Mesenchymal stem cell (in vitro differentiated cells and primary cell): ENCODE measurements at regions not wholly inside any gene's neighbourhood (a gene's known extent, or its start where the extent isn't known, plus 50 kb on each side); places are given as distances from the start of the nearest gene placed in this dataset.

Experiments
- DNase-seq: peaks from one replicate; pipeline ENCODE4 v3.0.0-alpha.2; 2013
- H2AFZ ChIP-seq: one replicate; pipeline ENCODE4 v1.6.1; 2013; ENCODE audit warnings: low read depth, mild to moderate bottlenecking, control low read depth, inconsistent platforms, low read length, moderate library complexity
- H2AK5ac ChIP-seq: 2 replicates; pipeline ENCODE4 v1.6.1; 2013; ENCODE audit warnings: low read length, moderate library complexity, mild to moderate bottlenecking, inconsistent platforms; ENCODE audit not compliant: severe bottlenecking
- H2BK120ac ChIP-seq: one replicate; pipeline ENCODE4 v1.6.1; 2013; ENCODE audit warnings: low read depth, mild to moderate bottlenecking, inconsistent platforms, low read length, moderate library complexity
- H2BK12ac ChIP-seq, 2 experiments: one replicate each; pipeline ENCODE4 v1.6.1; 2013; ENCODE audit warnings: inconsistent platforms in 2 of 2, low read length in 2 of 2, mild to moderate bottlenecking in 2 of 2, moderate library complexity in 2 of 2, control low read depth in 1 of 2
- H2BK15ac ChIP-seq: one replicate; pipeline ENCODE4 v1.6.1; 2013; ENCODE audit warnings: mild to moderate bottlenecking, low read depth, inconsistent platforms; ENCODE audit not compliant: poor library complexity, severe bottlenecking
- H2BK5ac ChIP-seq: 2 replicates; pipeline ENCODE4 v1.6.1; 2013; ENCODE audit warnings: low read depth, mild to moderate bottlenecking, low read length, control low read depth, inconsistent platforms; ENCODE audit not compliant: poor library complexity, severe bottlenecking
- H3K14ac ChIP-seq, 2 experiments: one replicate each; pipeline ENCODE4 v1.6.1; 2013; ENCODE audit warnings: inconsistent platforms in 2 of 2, low read length in 2 of 2, control low read depth in 1 of 2, mild to moderate bottlenecking in 1 of 2, moderate library complexity in 1 of 2
- H3K18ac ChIP-seq, 2 experiments: one replicate each; pipeline ENCODE4 v1.6.1; 2013; ENCODE audit warnings: inconsistent platforms in 2 of 2, low read length in 2 of 2, control low read depth in 1 of 2, low read depth in 1 of 2, mild to moderate bottlenecking in 1 of 2
- H3K23ac ChIP-seq, 2 experiments: one replicate each; pipeline ENCODE4 v1.6.1; 2013; ENCODE audit warnings: inconsistent platforms in 2 of 2, low read length in 2 of 2, mild to moderate bottlenecking in 2 of 2, moderate library complexity in 2 of 2, control low read depth in 1 of 2
- H3K27ac ChIP-seq: 2 replicates; pipeline ENCODE4 v1.5.1; 2013; ENCODE audit warnings: mild to moderate bottlenecking, moderate library complexity, low read length, control low read depth, inconsistent platforms; ENCODE audit not compliant: poor library complexity, severe bottlenecking
- H3K27me3 ChIP-seq, 2 experiments: 2 replicates each; pipeline versions ENCODE4 v1.6.1 to v1.7.0; 2013; ENCODE audit warnings: low read length in 2 of 2, mild to moderate bottlenecking in 2 of 2, moderate library complexity in 2 of 2, control low read depth in 1 of 2, inconsistent platforms in 1 of 2; ENCODE audit not compliant: control insufficient read depth in 1 of 2, insufficient read depth in 1 of 2
- H3K36me3 ChIP-seq, 2 experiments: 2 replicates each; pipeline versions ENCODE4 v1.6.1 to v1.7.0; 2013; ENCODE audit warnings: low read length in 2 of 2, control low read depth in 1 of 2, inconsistent platforms in 1 of 2, low read depth in 1 of 2, mild to moderate bottlenecking in 1 of 2; ENCODE audit not compliant: insufficient read depth in 2 of 2, control insufficient read depth in 1 of 2
- H3K4ac ChIP-seq, 2 experiments: one replicate each; pipeline ENCODE4 v1.6.1; 2013; ENCODE audit warnings: inconsistent platforms in 2 of 2, low read length in 2 of 2, mild to moderate bottlenecking in 2 of 2, moderate library complexity in 2 of 2, control low read depth in 1 of 2, low read depth in 1 of 2
- H3K4me1 ChIP-seq: 2 replicates; pipeline ENCODE4 v1.6.1; 2013; ENCODE audit warnings: low read depth, low read length, control low read depth; ENCODE audit not compliant: control insufficient read depth, insufficient read depth
- H3K4me2 ChIP-seq: 2 replicates; pipeline ENCODE4 v1.6.1; 2013; ENCODE audit warnings: low read length, mild to moderate bottlenecking, inconsistent platforms; ENCODE audit not compliant: poor library complexity, severe bottlenecking
- H3K4me3 ChIP-seq, 2 experiments: 2 replicates each; pipeline versions ENCODE4 v1.5.1 to v1.7.0; 2013; ENCODE audit warnings: low read length in 2 of 2, mild to moderate bottlenecking in 2 of 2, control low read depth in 1 of 2, low read depth in 1 of 2; ENCODE audit not compliant: insufficient read depth in 1 of 2
- H3K79me1 ChIP-seq: replicated peaks from 2 replicates; pipeline ENCODE4 v1.6.1; 2013; ENCODE audit warnings: mild to moderate bottlenecking, control low read depth, low read length, inconsistent platforms; ENCODE audit not compliant: poor library complexity, severe bottlenecking
- H3K9ac ChIP-seq: 2 replicates; pipeline ENCODE4 v1.7.0; 2013; ENCODE audit warnings: mild to moderate bottlenecking, low read length, moderate library complexity
- H3K9me3 ChIP-seq: 2 replicates; pipeline ENCODE4 v1.7.0; 2013; ENCODE audit warnings: mild to moderate bottlenecking, low read length; ENCODE audit not compliant: control insufficient read depth
- H4K8ac ChIP-seq: one replicate; pipeline ENCODE4 v1.6.1; 2013; ENCODE audit warnings: inconsistent platforms, mild to moderate bottlenecking, low read length, moderate library complexity
- H4K91ac ChIP-seq: one replicate; pipeline ENCODE4 v1.6.1; 2013; ENCODE audit warnings: mild to moderate bottlenecking, low read length, inconsistent platforms
- WGBS: methylation state at CpG from one replicate; pipeline ENCODE4 v1.1.7; 2013; ENCODE audit warnings: mixed read lengths; 5-methylcytosine and 5-hydroxymethylcytosine counted together

- no peak overlapping the region for H3K18ac ChIP-seq
- no peak overlapping the region for H2BK120ac ChIP-seq
- no peaks in the 10 kb centered on the region for H3K4me1 ChIP-seq
- H3K4me2 ChIP-seq, result no peak overlapping the region
- H3K23ac ChIP-seq, result no peak overlapping the region
- no peak overlapping the region for H3K14ac ChIP-seq
- H3K9ac ChIP-seq, result peak overlapping the region; percentile 62
- H3K27me3 ChIP-seq, result peaks cover 0 to 7% of the 10 kb centered on the region in 2 experiments
- no peak overlapping the region for H3K4ac ChIP-seq
- no peaks in the 10 kb centered on the region for H3K36me3 ChIP-seq
- H4K8ac ChIP-seq, result no peak overlapping the region
- no peak overlapping the region for H4K91ac ChIP-seq
- H2BK5ac ChIP-seq, result no peak overlapping the region
- H2AFZ ChIP-seq, result no peak overlapping the region
- H3K79me1 ChIP-seq, result no peaks in the 10 kb centered on the region
- H2BK12ac ChIP-seq, result no peak overlapping the region
- no peak for DNase-seq
- no peak overlapping the region for H2BK15ac ChIP-seq
- H3K9me3 ChIP-seq, result no peaks in the 10 kb centered on the region
- no peak overlapping the region for H3K4me3 ChIP-seq
- no peak overlapping the region for H3K27ac ChIP-seq
- 81% methylated on average over 4 of the region's 4 CpGs for WGBS
- H2AK5ac ChIP-seq, result no peak overlapping the region
Measured at GRCh38 chr13:97548711-97549110, 114.7 kb downstream of the RAP2A start.

- WGBS, result 69% methylated on average over 1 of the region's 1 CpG
Measured at GRCh38 chr13:97549201-97549600, 115.2 kb downstream of the RAP2A start.

GRCh38 chr13:97554496-97554895 is 120.5 kb downstream of the RAP2A start:
- no peak overlapping the region for H3K4ac ChIP-seq
- no peaks in the 10 kb centered on the region for H3K36me3 ChIP-seq
- no peak overlapping the region for H3K27ac ChIP-seq
- no peak overlapping the region for H2BK5ac ChIP-seq
- H3K9ac ChIP-seq, result no peak overlapping the region
- no peak overlapping the region for H3K23ac ChIP-seq
- H3K4me1 ChIP-seq, result no peaks in the 10 kb centered on the region
- H2BK120ac ChIP-seq, result no peak overlapping the region
- H2BK15ac ChIP-seq, result no peak overlapping the region
- WGBS, result 100% methylated on average over 2 of the region's 2 CpGs
- no peaks in the 10 kb centered on the region for H3K9me3 ChIP-seq
- no peak overlapping the region for H2BK12ac ChIP-seq
- no peak overlapping the region for H3K4me3 ChIP-seq
- no peak overlapping the region for H2AK5ac ChIP-seq
- peaks cover 0 to 8% of the 10 kb centered on the region in 2 experiments for H3K27me3 ChIP-seq
- H3K4me2 ChIP-seq, result no peak overlapping the region
- H3K18ac ChIP-seq, result no peak overlapping the region
- no peaks in the 10 kb centered on the region for H3K79me1 ChIP-seq
- no peak overlapping the region for H2AFZ ChIP-seq
- no peak overlapping the region for H4K91ac ChIP-seq
- H4K8ac ChIP-seq, result no peak overlapping the region
- no peak overlapping the region for H3K14ac ChIP-seq
- DNase-seq, result no peak

More at GRCh38 chr13:97549201-97549600, 115.2 kb downstream of the RAP2A start:
- no peaks in the 10 kb centered on the region for H3K36me3 ChIP-seq
- H3K9ac ChIP-seq, result peak overlapping the region; percentile 62
- H2BK15ac ChIP-seq, result no peak overlapping the region
- H3K27me3 ChIP-seq, result peaks cover 0 to 7% of the 10 kb centered on the region in 2 experiments
- H3K9me3 ChIP-seq, result no peaks in the 10 kb centered on the region
- no peak overlapping the region for H3K14ac ChIP-seq
- DNase-seq, result no peak
- no peak overlapping the region for H3K4me2 ChIP-seq
- no peak overlapping the region for H2BK120ac ChIP-seq
- no peaks in the 10 kb centered on the region for H3K79me1 ChIP-seq
- no peaks in the 10 kb centered on the region for H3K4me1 ChIP-seq
- no peak overlapping the region for H2AK5ac ChIP-seq
- H4K8ac ChIP-seq, result no peak overlapping the region
- H2BK12ac ChIP-seq, result no peak overlapping the region
- H2AFZ ChIP-seq, result no peak overlapping the region
- H3K4ac ChIP-seq, result no peak overlapping the region
- no peak overlapping the region for H3K18ac ChIP-seq
- no peak overlapping the region for H3K23ac ChIP-seq
- H2BK5ac ChIP-seq, result no peak overlapping the region
- no peak overlapping the region for H4K91ac ChIP-seq
- H3K4me3 ChIP-seq, result no peak overlapping the region
- H3K27ac ChIP-seq, result no peak overlapping the region

GRCh38 chr13:97555034-97555433 is 121.1 kb downstream of the RAP2A start:
- no peak overlapping the region for H2AFZ ChIP-seq
- H2AK5ac ChIP-seq, result no peak overlapping the region
- no peak overlapping the region for H3K9ac ChIP-seq
- H3K23ac ChIP-seq, result no peak overlapping the region
- no peak overlapping the region for H3K18ac ChIP-seq
- no peaks in the 10 kb centered on the region for H3K4me1 ChIP-seq
- H3K9me3 ChIP-seq, result no peaks in the 10 kb centered on the region
- no peak overlapping the region for H3K14ac ChIP-seq
- no peak overlapping the region for H2BK120ac ChIP-seq
- no peak overlapping the region for H3K4ac ChIP-seq
- H3K27me3 ChIP-seq, result peaks cover 0 to 6% of the 10 kb centered on the region in 2 experiments
- no peaks in the 10 kb centered on the region for H3K79me1 ChIP-seq
- no CpG with 5 or more reads among the region's 1 CpG for WGBS
- no peak overlapping the region for H2BK15ac ChIP-seq
- H4K91ac ChIP-seq, result no peak overlapping the region
- H3K4me3 ChIP-seq, result no peak overlapping the region
- no peak overlapping the region for H3K27ac ChIP-seq
- no peak for DNase-seq
- no peaks in the 10 kb centered on the region for H3K36me3 ChIP-seq
- H2BK12ac ChIP-seq, result no peak overlapping the region
- no peak overlapping the region for H4K8ac ChIP-seq
- no peak overlapping the region for H2BK5ac ChIP-seq
- H3K4me2 ChIP-seq, result no peak overlapping the region
